ENCODE measurements at regions not wholly inside any gene's neighbourhood (a gene's known extent, or its start where the extent isn't known, plus 50 kb on each side); places are given as distances from the start of the nearest gene placed in this dataset.

DNA sequence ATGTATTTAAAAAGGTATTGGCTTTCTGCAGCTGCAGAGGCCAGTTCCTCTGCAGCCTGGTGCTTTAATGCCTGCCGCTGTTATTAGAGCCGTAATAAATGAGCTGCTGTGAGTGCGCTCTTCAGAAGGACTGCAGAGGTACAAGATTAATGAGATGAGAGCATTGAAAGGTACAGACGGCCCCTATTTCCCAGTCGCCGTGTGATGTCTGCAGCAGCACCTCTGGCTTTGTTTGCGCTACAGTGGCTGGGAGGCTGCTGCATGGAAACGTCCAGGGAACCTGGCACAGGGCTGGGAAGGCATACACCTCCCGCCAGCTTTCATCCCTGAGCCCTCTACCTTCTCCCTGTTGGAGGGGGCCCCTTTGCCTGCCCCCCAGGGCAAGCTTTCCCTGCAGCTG is 383.8 kb upstream of the ZMIZ1 start:
- TF ChIP-seq POLR2A (IDR thresholded peaks at IDR 0.05) (no peak), EP300 (IDR thresholded peaks at IDR 0.05) (no peak)
- TF ChIP-seq, protein P1, sequence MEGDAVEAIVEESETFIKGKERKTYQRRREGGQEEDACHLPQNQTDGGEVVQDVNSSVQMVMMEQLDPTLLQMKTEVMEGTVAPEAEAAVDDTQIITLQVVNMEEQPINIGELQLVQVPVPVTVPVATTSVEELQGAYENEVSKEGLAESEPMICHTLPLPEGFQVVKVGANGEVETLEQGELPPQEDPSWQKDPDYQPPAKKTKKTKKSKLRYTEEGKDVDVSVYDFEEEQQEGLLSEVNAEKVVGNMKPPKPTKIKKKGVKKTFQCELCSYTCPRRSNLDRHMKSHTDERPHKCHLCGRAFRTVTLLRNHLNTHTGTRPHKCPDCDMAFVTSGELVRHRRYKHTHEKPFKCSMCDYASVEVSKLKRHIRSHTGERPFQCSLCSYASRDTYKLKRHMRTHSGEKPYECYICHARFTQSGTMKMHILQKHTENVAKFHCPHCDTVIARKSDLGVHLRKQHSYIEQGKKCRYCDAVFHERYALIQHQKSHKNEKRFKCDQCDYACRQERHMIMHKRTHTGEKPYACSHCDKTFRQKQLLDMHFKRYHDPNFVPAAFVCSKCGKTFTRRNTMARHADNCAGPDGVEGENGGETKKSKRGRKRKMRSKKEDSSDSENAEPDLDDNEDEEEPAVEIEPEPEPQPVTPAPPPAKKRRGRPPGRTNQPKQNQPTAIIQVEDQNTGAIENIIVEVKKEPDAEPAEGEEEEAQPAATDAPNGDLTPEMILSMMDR (IDR thresholded peaks at IDR 0.05), result no peak
- Histone ChIP-seq H3K4me1 (ENCODE audit: insufficient read depth) (no peaks in the 10 kb centered on the region), H3K4me3 (no peak overlapping the region), H3K9me3 (no peaks in the 10 kb centered on the region), H3K27me3 (no peaks in the 10 kb centered on the region), H3K27ac (no peak overlapping the region), H3K36me3 (no peaks in the 10 kb centered on the region)
- intact Hi-C loops (cut with DNase I), result loop anchor here in 1 of 4 donors (1.0 kb wide), 1 partner anchor 41 kb away; no protein-coding TSS in a partner anchor
- WGBS, 3 donors, result 83 to 87% (median 86%) methylated on average over 9 of the region's 9 CpGs
- no peak for DNase-seq

DNA sequence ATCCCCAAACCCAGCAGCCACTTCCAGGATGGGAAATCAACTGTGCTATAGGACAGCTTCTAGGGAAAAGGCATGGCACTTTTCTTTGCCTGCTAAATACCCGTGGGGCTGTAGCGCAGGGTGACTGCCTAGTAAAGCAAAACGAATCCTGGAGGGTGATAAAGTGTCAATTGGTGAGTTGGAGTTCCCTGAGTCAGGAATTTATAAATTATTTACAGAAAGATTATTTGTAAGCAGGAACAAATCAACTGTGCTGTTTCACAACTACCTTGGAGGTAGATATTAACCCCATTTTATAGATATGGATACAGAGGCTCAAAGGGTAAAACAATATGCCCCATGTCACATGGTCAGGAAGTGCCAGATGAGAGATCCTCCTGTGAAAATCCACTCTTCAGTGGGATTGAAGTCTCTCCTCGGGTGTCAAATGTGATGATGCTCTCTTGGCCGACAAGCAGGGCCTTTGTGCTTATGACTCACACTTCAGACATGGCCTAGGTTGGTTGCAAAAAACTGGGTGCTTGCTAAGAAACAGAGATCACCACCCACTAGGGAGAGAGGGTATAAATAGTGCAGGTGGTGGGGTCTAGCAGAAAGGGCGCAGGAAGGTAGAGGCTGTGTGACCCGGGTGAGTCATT is 383.2 kb upstream of the ZMIZ1 start:
- Histone ChIP-seq H3K9me3 (no peaks in the 10 kb centered on the region), H3K27me3 (no peaks in the 10 kb centered on the region), H3K27ac (no peak overlapping the region), H3K4me3 (no peak overlapping the region), H3K4me1 (ENCODE audit: insufficient read depth) (no peaks in the 10 kb centered on the region), H3K36me3 (no peaks in the 10 kb centered on the region)
- TF ChIP-seq EP300 (IDR thresholded peaks at IDR 0.05) (no peak), POLR2A (IDR thresholded peaks at IDR 0.05) (no peak)
- TF ChIP-seq, protein P1 (IDR thresholded peaks at IDR 0.05), result no peak
- no peak for DNase-seq
- intact Hi-C loops (cut with DNase I), result loop anchor here in 1 of 4 donors (1.0 kb wide), 1 partner anchor 41 kb away; no protein-coding TSS in a partner anchor
- WGBS, 3 donors, result 87 to 89% (median 88%) methylated on average over 7 of the region's 7 CpGs

DNA sequence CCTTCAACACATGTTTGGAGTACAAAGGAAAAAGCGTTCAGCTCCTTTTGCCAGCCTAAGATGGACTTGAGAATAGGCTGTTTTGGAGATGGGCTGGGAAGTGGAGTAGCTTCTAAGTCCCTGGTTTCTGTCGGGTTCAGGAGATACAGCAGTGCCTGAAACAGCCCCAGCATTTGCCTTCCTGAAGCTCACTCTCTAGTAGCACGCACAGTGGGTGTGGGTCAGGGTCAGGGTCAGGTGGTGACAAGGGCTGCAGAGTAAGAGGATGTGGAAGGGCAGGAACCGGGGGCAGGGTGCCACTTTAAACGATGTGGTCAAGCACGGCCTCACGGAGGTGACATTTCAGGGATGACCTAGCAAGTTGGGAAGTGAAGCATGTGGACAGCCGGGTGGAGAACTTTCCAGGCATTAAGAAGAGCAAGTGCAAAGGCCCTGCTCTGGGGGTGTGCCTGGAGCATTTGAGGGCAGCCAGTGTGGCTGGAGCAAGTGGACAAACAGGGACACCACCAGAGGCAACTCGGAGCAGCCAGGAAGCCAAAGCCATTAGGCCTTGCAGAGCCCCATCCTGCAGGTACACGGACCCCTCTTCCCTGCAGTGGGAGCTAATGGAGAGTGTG is 382.2 kb upstream of the ZMIZ1 start:
- H3K27ac ChIP-seq, result no peak overlapping the region
- WGBS, 3 donors, result 79 to 87% (median 80%) methylated on average over 10 of the region's 10 CpGs
- H3K4me3 ChIP-seq, result no peak overlapping the region
- no peaks in the 10 kb centered on the region for H3K27me3 ChIP-seq
- intact Hi-C loops (cut with DNase I), result no loop called here
- H3K4me1 ChIP-seq (ENCODE audit: insufficient read depth), result no peaks in the 10 kb centered on the region
- no peak for DNase-seq
- H3K9me3 ChIP-seq, result no peaks in the 10 kb centered on the region
- TF ChIP-seq EP300 (IDR thresholded peaks at IDR 0.05) (no peak), POLR2A (IDR thresholded peaks at IDR 0.05) (no peak)
- TF ChIP-seq, protein P1 (IDR thresholded peaks at IDR 0.05), result no peak
- no peaks in the 10 kb centered on the region for H3K36me3 ChIP-seq

DNA sequence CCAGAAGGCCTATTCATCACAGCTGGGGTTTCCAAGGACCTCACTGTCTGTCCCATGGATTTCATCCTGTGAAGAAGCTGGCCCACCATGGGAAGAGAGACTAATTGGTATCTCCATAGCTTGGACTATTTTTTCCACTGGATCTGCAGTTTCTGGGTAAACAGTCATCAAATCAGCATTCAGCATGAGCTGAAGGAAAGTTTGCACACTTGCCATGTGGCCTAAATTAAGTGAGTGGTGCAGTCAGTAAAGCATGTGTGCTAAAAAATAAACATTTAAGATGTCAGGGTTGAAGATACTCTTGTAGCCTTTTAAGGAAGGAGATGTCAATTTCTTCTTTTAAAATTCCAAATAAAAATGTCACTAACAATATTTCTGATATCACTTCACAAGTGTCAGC is 381.1 kb upstream of the ZMIZ1 start:
- no peak overlapping the region for H3K4me3 ChIP-seq
- TF ChIP-seq, protein P1 (IDR thresholded peaks at IDR 0.05), result no peak
- no peak for TF ChIP-seq EP300 (IDR thresholded peaks at IDR 0.05)
- TF ChIP-seq POLR2A (IDR thresholded peaks at IDR 0.05), result no peak
- no peaks in the 10 kb centered on the region for H3K27me3 ChIP-seq
- H3K27ac ChIP-seq, result no peak overlapping the region
- H3K4me1 ChIP-seq (ENCODE audit: insufficient read depth), result no peaks in the 10 kb centered on the region
- intact Hi-C loops (cut with DNase I), result no loop called here
- no peaks in the 10 kb centered on the region for H3K36me3 ChIP-seq
- no peak for DNase-seq
- H3K9me3 ChIP-seq, result no peaks in the 10 kb centered on the region
